HG03064 (cell line): ENCODE measurements at regions not wholly inside any gene's neighbourhood (a gene's known extent, or its start where the extent isn't known, plus 50 kb on each side); places are given as distances from the start of the nearest gene placed in this dataset.

Experiments used
- ATAC-seq: cut with Tn5 transposase; IDR thresholded peaks from one replicate; pipeline ENCODE4 v1.9.1; 2021; ENCODE audit warnings: low read depth; ENCODE audit not compliant: unreplicated experiment

GRCh38 chr4:112889199-112889598, 160.3 kb upstream of the ANK2 start:
- no peak for ATAC-seq

- no peak for ATAC-seq
Measured at GRCh38 chr4:112889619-112890527, 159.6 kb upstream of the ANK2 start.

GRCh38 chr4:112894480-112894879, 155.0 kb upstream of the ANK2 start:
- no peak for ATAC-seq

- ATAC-seq, result no peak
Measured at GRCh38 chr4:112894951-112895350, 154.5 kb upstream of the ANK2 start.

- ATAC-seq, result no peak
Measured at GRCh38 chr4:112895811-112896608, 153.4 kb upstream of the ANK2 start.

GRCh38 chr4:112896609-112897190, 152.8 kb upstream of the ANK2 start:
- ATAC-seq, result no peak

GRCh38 chr4:112897543-112897942, 151.9 kb upstream of the ANK2 start:
- ATAC-seq, result no peak

- no peak for ATAC-seq
Measured at GRCh38 chr4:112898357-112899141, 150.9 kb upstream of the ANK2 start.

- no peak for ATAC-seq
Measured at GRCh38 chr4:112900416-112900815, 149.0 kb upstream of the ANK2 start.

- no peak for ATAC-seq
Measured at GRCh38 chr4:112901962-112902411, 147.5 kb upstream of the ANK2 start.

- ATAC-seq, result no peak
Measured at GRCh38 chr4:112905728-112906127, 143.7 kb upstream of the ANK2 start.

GRCh38 chr4:112908511-112908910, 140.9 kb upstream of the ANK2 start:
- ATAC-seq, result no peak

GRCh38 chr4:112910109-112910736, 139.2 kb upstream of the ANK2 start:
- ATAC-seq, result peak; percentile 61

- no peak for ATAC-seq
Measured at GRCh38 chr4:112916868-112917267, 132.6 kb upstream of the ANK2 start.

- ATAC-seq, result no peak
Measured at GRCh38 chr4:112923516-112923915, 125.9 kb upstream of the ANK2 start.

- no peak for ATAC-seq
Measured at GRCh38 chr4:112926819-112927218, 122.6 kb upstream of the ANK2 start.

GRCh38 chr4:112927544-112927943, 121.9 kb upstream of the ANK2 start:
- ATAC-seq, result no peak

- no peak for ATAC-seq
Measured at GRCh38 chr4:112931001-112931400, 118.5 kb upstream of the ANK2 start.

GRCh38 chr4:112933790-112934189, 115.7 kb upstream of the ANK2 start:
- no peak for ATAC-seq

- ATAC-seq, result no peak
Measured at GRCh38 chr4:112938461-112939058, 110.9 kb upstream of the ANK2 start.
